A673 (cell line): ENCODE measurements at regions not wholly inside any gene's neighbourhood (a gene's known extent, or its start where the extent isn't known, plus 50 kb on each side); places are given as distances from the start of the nearest gene placed in this dataset.

Experiments
- EZH2 ChIP-seq: fragments of 200-600 bp; sonication (generic); IDR thresholded peaks from 2 replicates; pipeline ENCODE4 v1.6.1; 2017; ENCODE audit warnings: borderline replicate concordance, low read depth, mild to moderate bottlenecking, mixed read lengths, antibody characterized with exemption, low read length; ENCODE audit not compliant: poor library complexity, severe bottlenecking
- TF ChIP-seq, protein P1 (sequence below): fragments of 300-800, 200-600 bp; sonication (generic); conservative IDR thresholded peaks from 2 replicates; pipeline ENCODE4 v1.5.1; 2017; ENCODE audit warnings: low read depth, mild to moderate bottlenecking, antibody characterized with exemption, low read length, moderate library complexity, mixed read lengths

DNA sequence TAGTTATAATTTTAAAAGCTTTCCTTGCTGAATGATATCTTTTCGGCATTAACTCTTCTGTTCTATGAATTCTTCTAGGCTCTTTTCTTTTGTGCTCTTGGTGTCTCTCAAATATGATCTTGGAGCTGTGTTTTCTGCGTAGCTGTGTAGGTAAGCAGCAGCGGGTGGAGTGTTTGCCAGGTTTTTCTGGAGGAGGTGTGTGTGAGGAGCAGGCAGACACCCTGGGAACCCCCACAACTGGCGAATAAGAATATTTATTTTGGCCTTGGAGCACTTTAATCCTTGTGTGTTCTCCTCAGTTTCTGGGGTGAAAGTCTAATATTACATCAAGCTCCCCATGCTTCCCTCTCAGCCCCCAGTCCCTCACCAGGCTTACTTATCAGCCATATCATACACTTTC is 232.0 kb upstream of the FANCL start:
- no peak for TF ChIP-seq EZH2
- TF ChIP-seq, protein P1, sequence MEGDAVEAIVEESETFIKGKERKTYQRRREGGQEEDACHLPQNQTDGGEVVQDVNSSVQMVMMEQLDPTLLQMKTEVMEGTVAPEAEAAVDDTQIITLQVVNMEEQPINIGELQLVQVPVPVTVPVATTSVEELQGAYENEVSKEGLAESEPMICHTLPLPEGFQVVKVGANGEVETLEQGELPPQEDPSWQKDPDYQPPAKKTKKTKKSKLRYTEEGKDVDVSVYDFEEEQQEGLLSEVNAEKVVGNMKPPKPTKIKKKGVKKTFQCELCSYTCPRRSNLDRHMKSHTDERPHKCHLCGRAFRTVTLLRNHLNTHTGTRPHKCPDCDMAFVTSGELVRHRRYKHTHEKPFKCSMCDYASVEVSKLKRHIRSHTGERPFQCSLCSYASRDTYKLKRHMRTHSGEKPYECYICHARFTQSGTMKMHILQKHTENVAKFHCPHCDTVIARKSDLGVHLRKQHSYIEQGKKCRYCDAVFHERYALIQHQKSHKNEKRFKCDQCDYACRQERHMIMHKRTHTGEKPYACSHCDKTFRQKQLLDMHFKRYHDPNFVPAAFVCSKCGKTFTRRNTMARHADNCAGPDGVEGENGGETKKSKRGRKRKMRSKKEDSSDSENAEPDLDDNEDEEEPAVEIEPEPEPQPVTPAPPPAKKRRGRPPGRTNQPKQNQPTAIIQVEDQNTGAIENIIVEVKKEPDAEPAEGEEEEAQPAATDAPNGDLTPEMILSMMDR: no peak
